HUES6 (cell line): ENCODE measurements at regions not wholly inside any gene's neighbourhood (a gene's known extent, or its start where the extent isn't known, plus 50 kb on each side); places are given as distances from the start of the nearest gene placed in this dataset.
"Not testable (repeated sequence)": the region's sequence is repeated elsewhere in the genome, so short reads cannot be mapped to it uniquely, and the experiment has no call there.

Experiments used
- H3K27ac ChIP-seq: 2 replicates; pipeline ENCODE4 v1.7.0; 2013; ENCODE audit warnings: low read depth, mild to moderate bottlenecking, low read length, inconsistent platforms
- H3K27me3 ChIP-seq: 2 replicates; pipeline ENCODE4 v1.6.1; 2013; ENCODE audit warnings: low read length; ENCODE audit not compliant: control insufficient read depth, insufficient read depth
- H3K36me3 ChIP-seq: 2 replicates; pipeline ENCODE4 v1.6.1; 2013; ENCODE audit warnings: low read length; ENCODE audit not compliant: control insufficient read depth, insufficient read depth
- H3K4me1 ChIP-seq: 2 replicates; pipeline ENCODE4 v1.6.1; 2013; ENCODE audit warnings: low read length; ENCODE audit not compliant: control insufficient read depth, insufficient read depth
- H3K4me3 ChIP-seq: 2 replicates; pipeline ENCODE4 v1.5.1; 2013; ENCODE audit warnings: low read depth, low read length
- H3K9ac ChIP-seq: one replicate; pipeline ENCODE4 v1.6.1; 2013; ENCODE audit warnings: mild to moderate bottlenecking, low read length
- H3K9me3 ChIP-seq: 2 replicates; pipeline ENCODE4 v1.6.1; 2013; ENCODE audit warnings: low read depth, low read length; ENCODE audit not compliant: control insufficient read depth, insufficient read depth

- H3K27ac ChIP-seq, H3K4me3 ChIP-seq, H3K36me3 ChIP-seq, H3K4me1 ChIP-seq, H3K9me3 ChIP-seq, H3K27me3 ChIP-seq, H3K9ac ChIP-seq: not testable (repeated sequence)
Observed at GRCh38 chr20:18876394-18876793, 62.8 kb downstream of the SCP2D1 start.

GRCh38 chr20:18879262-18879661 is 65.7 kb downstream of the SCP2D1 start:
- H3K9me3 ChIP-seq: 0 out of 2 replicates have a peak, but pooled peaks cover 6% of the 10 kb centered on the region
- no peaks in the 10 kb centered on the region for H3K36me3 ChIP-seq
- H3K4me1 ChIP-seq: peaks cover 7% of the 10 kb centered on the region; the same call in 1 of the 2 replicates
- H3K9ac ChIP-seq: no peak overlapping the region
- no peak overlapping the region for H3K4me3 ChIP-seq
- H3K27ac ChIP-seq: no peak overlapping the region
- H3K27me3 ChIP-seq: no peaks in the 10 kb centered on the region

- H3K9me3 ChIP-seq: no peaks in the 10 kb centered on the region; the same call in 1 of the 2 replicates
- no peak overlapping the region for H3K27ac ChIP-seq
- H3K36me3 ChIP-seq: no peaks in the 10 kb centered on the region
- no peaks in the 10 kb centered on the region for H3K4me1 ChIP-seq
- no peak overlapping the region for H3K9ac ChIP-seq
- no peaks in the 10 kb centered on the region for H3K27me3 ChIP-seq
- H3K4me3 ChIP-seq: no peak overlapping the region
Observed at GRCh38 chr20:18886756-18887155, 73.2 kb downstream of the SCP2D1 start.

GRCh38 chr20:18901980-18902737 is 88.6 kb downstream of the SCP2D1 start:
- Histone ChIP-seq H3K36me3 (no peaks in the 10 kb centered on the region), H3K4me1 (no peaks in the 10 kb centered on the region), H3K9me3 (no peaks in the 10 kb centered on the region)

GRCh38 chr20:18904192-18904591 is 90.6 kb downstream of the SCP2D1 start:
- Histone ChIP-seq H3K36me3 (no peaks in the 10 kb centered on the region), H3K27ac (no peak overlapping the region), H3K9ac (no peak overlapping the region), H3K9me3 (no peaks in the 10 kb centered on the region), H3K27me3 (no peaks in the 10 kb centered on the region), H3K4me1 (peaks cover 7% of the 10 kb centered on the region), H3K4me3 (no peak overlapping the region)

More at GRCh38 chr20:18901980-18902737, 88.6 kb downstream of the SCP2D1 start:
- no peak overlapping the region for H3K4me3 ChIP-seq
- H3K9ac ChIP-seq: no peak overlapping the region
- no peak overlapping the region for H3K27ac ChIP-seq
- H3K27me3 ChIP-seq: no peaks in the 10 kb centered on the region

- Histone ChIP-seq H3K27me3 (no peaks in the 10 kb centered on the region), H3K36me3 (no peaks in the 10 kb centered on the region), H3K9me3 (no peaks in the 10 kb centered on the region), H3K4me1 (peaks cover 12% of the 10 kb centered on the region), H3K27ac (no peak overlapping the region), H3K4me3 (no peak overlapping the region), H3K9ac (no peak overlapping the region)
Observed at GRCh38 chr20:18904624-18905023, 91.0 kb downstream of the SCP2D1 start.

GRCh38 chr20:18906046-18906445 is 92.5 kb downstream of the SCP2D1 start:
- Histone ChIP-seq H3K9me3 (no peaks in the 10 kb centered on the region), H3K9ac (no peak overlapping the region)

GRCh38 chr20:18907353-18907752 is 93.8 kb downstream of the SCP2D1 start:
- Histone ChIP-seq H3K27me3 (no peaks in the 10 kb centered on the region), H3K4me1 (peaks cover 21% of the 10 kb centered on the region), H3K4me3 (no peak overlapping the region), H3K9ac (no peak overlapping the region), H3K36me3 (no peaks in the 10 kb centered on the region), H3K9me3 (no peaks in the 10 kb centered on the region), H3K27ac (no peak overlapping the region)

More at GRCh38 chr20:18906046-18906445, 92.5 kb downstream of the SCP2D1 start:
- Histone ChIP-seq H3K27ac (no peak overlapping the region), H3K4me3 (no peak overlapping the region), H3K36me3 (no peaks in the 10 kb centered on the region), H3K27me3 (no peaks in the 10 kb centered on the region), H3K4me1 (peaks cover 18% of the 10 kb centered on the region)

GRCh38 chr20:18908109-18908508 is 94.5 kb downstream of the SCP2D1 start:
- Histone ChIP-seq H3K9me3 (no peaks in the 10 kb centered on the region), H3K9ac (no peak overlapping the region), H3K27ac (no peak overlapping the region), H3K27me3 (no peaks in the 10 kb centered on the region), H3K36me3 (no peaks in the 10 kb centered on the region), H3K4me1 (peaks cover 21% of the 10 kb centered on the region), H3K4me3 (no peak overlapping the region)

GRCh38 chr20:18909254-18909653 is 95.7 kb downstream of the SCP2D1 start:
- no peaks in the 10 kb centered on the region for H3K9me3 ChIP-seq
- H3K9ac ChIP-seq: no peak overlapping the region
- H3K4me1 ChIP-seq: peaks cover 21% of the 10 kb centered on the region
- H3K4me3 ChIP-seq: no peak overlapping the region
- H3K27ac ChIP-seq: no peak overlapping the region
- no peaks in the 10 kb centered on the region for H3K36me3 ChIP-seq
- no peaks in the 10 kb centered on the region for H3K27me3 ChIP-seq

- no peak overlapping the region for H3K27ac ChIP-seq
Observed at GRCh38 chr20:18913701-18914100, 100.1 kb downstream of the SCP2D1 start.

More at GRCh38 chr20:18913701-18914100, 100.1 kb downstream of the SCP2D1 start:
- no peaks in the 10 kb centered on the region for H3K36me3 ChIP-seq
- no peaks in the 10 kb centered on the region for H3K27me3 ChIP-seq
- H3K9me3 ChIP-seq: no peaks in the 10 kb centered on the region
- peaks cover 19% of the 10 kb centered on the region for H3K4me1 ChIP-seq
- no peak overlapping the region for H3K9ac ChIP-seq
- no peak overlapping the region for H3K4me3 ChIP-seq
